Medulla oblongata (tissue), 1 donor: ENCODE measurements at regions not wholly inside any gene's neighbourhood (a gene's known extent, or its start where the extent isn't known, plus 50 kb on each side); places are given as distances from the start of the nearest gene placed in this dataset.

Source experiments
- DNase-seq: peaks from one replicate; pipeline ENCODE4 v3.0.0-alpha.2; 2015; ENCODE audit errors: extremely low spot score

DNA sequence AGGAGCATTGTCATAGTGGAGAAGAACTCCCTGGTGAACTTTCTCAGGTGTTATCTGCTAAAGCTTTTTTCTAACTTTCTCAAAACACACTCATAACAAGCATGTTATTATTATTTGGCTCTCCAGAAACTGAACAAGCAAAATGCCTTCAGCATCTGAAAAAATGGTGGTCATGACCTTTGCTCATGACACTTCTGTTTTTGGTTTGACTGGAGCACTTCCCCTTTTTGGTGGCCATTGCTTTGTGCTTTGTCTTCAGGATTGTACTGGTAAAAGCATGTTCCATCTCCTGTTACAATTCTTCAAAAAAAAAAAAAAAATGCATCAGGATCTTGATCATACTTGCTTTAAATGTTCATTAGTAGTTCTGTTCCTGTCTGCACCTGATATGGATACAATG is 1241.6 kb upstream of the USP15 start:
- DNase-seq = no peak

DNA sequence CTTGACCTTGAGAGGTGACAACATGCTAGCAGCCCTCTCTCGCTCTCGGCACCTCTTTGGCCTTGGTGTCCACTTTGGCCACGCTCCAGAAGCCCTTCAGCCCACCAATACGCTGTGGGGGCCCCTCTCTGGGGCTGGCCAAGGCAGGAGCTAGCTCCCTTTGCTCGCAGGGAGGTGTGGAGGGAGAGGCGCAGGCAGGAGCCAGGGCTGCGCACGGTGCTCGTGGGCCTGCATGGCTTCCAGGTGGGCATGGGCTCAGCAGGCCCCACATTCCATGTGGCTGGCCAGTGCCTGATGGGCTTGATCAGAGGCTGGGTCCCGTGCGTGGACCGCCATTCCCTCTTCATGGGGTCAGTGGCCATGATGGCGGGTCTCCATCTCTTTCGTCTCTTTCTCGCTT is 1237.0 kb upstream of the USP15 start:
- no peak for DNase-seq

DNA sequence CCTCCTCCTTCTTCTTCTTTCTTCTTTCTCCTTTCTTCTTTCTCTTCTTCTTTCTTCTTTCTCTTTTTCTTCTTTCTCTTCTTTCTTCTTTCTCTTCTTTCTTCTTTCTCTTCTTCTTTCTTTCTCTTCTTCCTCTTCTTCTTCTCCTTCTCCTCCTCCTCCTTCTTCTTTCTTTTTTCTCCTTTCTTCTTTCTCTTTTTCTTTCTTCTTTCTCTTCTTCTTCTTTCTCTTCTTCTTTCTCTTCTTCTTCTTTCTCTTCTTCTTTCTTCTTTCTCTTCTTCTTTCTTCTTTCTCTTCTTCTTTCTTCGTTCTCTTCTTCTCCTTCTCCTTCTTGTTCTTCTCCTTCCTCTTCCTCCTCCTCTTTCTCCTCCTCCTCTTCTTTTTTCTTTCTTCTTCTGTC is 1230.7 kb upstream of the USP15 start:
- no peak for DNase-seq

GRCh38 chr12:61037792-61038191 is 1222.4 kb upstream of the USP15 start:
- no peak for DNase-seq

- no peak for DNase-seq
These were observed 1216.4 kb upstream of the USP15 start for GRCh38 chr12:61043838-61044237.

- no peak for DNase-seq
These were observed 1215.4 kb upstream of the USP15 start for GRCh38 chr12:61044766-61045165.

- no peak for DNase-seq
These were observed 1189.4 kb upstream of the USP15 start for GRCh38 chr12:61070640-61071414.

DNA sequence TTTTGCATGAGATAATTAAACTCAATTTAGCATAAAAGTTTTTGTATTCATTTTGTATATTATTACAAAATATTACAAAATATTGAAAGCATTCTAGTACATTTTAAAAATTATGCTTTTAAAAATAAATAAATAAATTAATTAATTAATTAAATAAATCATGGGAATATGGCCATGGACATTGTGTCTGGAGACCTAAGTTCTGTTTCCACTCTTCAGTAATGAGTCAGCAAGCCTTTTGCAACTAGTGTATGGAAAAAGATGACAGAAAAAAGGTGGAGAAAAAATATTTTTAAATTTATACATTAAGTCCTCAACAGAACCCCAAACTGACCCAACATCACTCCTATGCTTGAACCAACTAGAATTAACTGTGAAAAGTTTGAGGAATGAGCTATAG is 1187.5 kb upstream of the USP15 start:
- DNase-seq = no peak

- no peak for DNase-seq
These were observed 1165.1 kb upstream of the USP15 start for GRCh38 chr12:61095111-61095510.

- no peak for DNase-seq
These were observed 1162.1 kb upstream of the USP15 start for GRCh38 chr12:61098031-61098580.

- no peak for DNase-seq
These were observed 1153.1 kb upstream of the USP15 start for GRCh38 chr12:61107118-61107517.

- DNase-seq = no peak
These were observed 1149.0 kb upstream of the USP15 start for GRCh38 chr12:61111218-61111617.

GRCh38 chr12:61137677-61138414 is 1122.4 kb upstream of the USP15 start:
- DNase-seq = no peak

GRCh38 chr12:61138415-61138759 is 1121.8 kb upstream of the USP15 start:
- DNase-seq = no peak

DNA sequence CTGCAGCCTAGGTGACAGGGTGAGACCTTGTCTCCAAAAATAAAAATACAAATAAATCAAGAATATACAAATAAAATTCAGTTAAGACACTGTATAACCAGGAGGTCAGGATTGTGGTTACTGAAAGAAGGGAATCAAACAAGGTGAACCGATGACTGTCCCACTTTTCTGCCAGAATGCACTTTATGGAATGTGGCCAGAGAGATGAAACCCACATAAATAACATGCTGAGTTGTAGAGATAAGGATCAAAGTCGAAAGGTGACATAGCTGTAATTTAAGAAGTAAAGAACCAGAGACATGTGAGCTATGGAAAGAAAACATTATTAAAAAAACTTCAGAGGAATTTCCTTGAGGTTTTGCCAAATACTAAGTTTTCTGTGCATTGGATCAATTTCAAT is 1098.2 kb upstream of the USP15 start:
- DNase-seq = no peak

GRCh38 chr12:61188801-61189595 is 1071.2 kb upstream of the USP15 start:
- peak; percentile 14 for DNase-seq

DNA sequence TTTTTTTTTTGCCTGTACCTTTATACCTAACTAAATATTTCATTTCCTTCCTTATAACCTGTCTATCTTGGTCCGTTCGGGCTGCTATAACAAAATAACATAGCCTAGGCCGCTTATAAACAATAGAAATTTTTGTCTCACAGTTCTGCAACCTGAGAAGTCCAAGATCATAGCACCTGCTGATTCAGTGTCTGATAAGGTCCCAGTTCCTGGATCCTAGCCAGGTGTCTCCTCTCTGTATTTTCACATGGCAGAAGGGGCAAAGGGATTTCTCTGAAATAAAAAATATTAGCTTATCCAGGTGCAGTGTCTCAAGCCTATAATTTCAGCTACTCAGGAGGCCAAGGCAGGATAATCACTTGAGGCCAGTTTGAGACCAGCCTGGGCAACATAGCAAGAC is 1046.6 kb upstream of the USP15 start:
- DNase-seq = no peak

GRCh38 chr12:61220337-61220736 is 1039.9 kb upstream of the USP15 start:
- DNase-seq = no peak

- no peak for DNase-seq
These were observed 1028.2 kb upstream of the USP15 start for GRCh38 chr12:61232040-61232439.

DNA sequence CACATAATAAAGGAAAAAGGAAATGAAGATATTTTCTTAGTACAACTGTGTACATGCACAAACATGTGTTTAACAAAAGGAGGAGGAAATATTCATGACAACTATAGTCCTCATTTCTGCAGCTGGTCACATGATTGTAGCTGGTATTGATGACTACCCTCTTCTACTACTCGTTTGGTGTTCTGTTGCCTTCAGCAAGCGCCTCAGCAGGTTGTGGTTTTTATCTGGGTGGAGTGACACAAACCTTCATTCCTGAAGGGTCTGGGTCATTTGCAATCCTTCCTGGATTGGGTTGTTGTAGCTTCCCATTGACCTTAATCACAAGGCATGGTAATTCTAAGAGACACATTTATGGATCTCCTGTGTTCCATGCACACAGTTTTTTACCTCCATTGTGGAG is 1009.9 kb upstream of the USP15 start:
- no peak for DNase-seq

GRCh38 chr12:61251076-61251475 is 1009.1 kb upstream of the USP15 start:
- no peak for DNase-seq

DNA sequence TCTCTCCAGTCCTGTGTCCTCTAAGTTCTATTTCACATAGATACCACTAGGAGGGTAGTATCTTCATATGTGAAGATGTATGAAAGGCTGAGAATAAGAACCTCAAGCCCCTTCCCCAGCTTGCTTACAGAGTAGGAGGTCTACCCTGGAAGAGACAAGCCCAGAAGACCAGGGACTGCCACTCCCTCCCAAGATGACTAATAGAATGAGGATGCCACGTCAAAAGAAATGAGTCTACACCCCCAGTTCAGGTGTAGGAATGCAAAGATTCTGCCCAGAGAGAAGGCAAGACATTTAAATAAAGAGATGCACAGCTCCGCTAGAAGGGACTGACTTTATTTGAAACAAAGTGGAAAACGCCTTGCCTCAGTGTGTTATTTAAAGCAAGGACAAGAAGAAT is 1006.0 kb upstream of the USP15 start:
- DNase-seq = no peak
